ENCODE measurements at regions not wholly inside any gene's neighbourhood (a gene's known extent, or its start where the extent isn't known, plus 50 kb on each side); places are given as distances from the start of the nearest gene placed in this dataset.

- DNase-seq (ENCODE audit: low read depth) = no peak
Measured at GRCh38 chr5:20420991-20421595, 433.1 kb upstream of the CDH18 start.
